ENCODE measurements at regions not wholly inside any gene's neighbourhood (a gene's known extent, or its start where the extent isn't known, plus 50 kb on each side); places are given as distances from the start of the nearest gene placed in this dataset.

- DNase-seq (ENCODE audit: unreplicated experiment) = no peak
- ChIA-PET POLR2A (no interaction called here), CTCF (interaction anchor here (1.5 kb wide), 1 partner anchor 13 kb away, joined by 3 read pairs; no protein-coding TSS in a partner anchor)
- Mint-ChIP-seq H3K4me1 (ENCODE audit: insufficient read depth, unreplicated experiment) (no peaks in the 10 kb centered on the region), H3K27ac (ENCODE audit: low read depth, unreplicated experiment) (no peak overlapping the region), H3K9me3 (ENCODE audit: unreplicated experiment) (no peaks in the 10 kb centered on the region), H3K4me3 (ENCODE audit: unreplicated experiment) (no peak overlapping the region), H3K27me3 (ENCODE audit: insufficient read depth, unreplicated experiment) (no peaks in the 10 kb centered on the region), H3K36me3 (ENCODE audit: insufficient read depth, unreplicated experiment) (no peaks in the 10 kb centered on the region)
- BruUV-seq (replicated peaks) = no TSS peak
- TF ChIP-seq CTCF (IDR thresholded peaks at IDR 0.05; ENCODE audit: unreplicated experiment) = no peak
- intact Hi-C loops (cut with micrococcal nuclease) = no loop called here
These were observed 1528.9 kb upstream of the FLRT2 start for GRCh38 chr14:84001023-84001422.

GRCh38 chr14:84003346-84003745 lies 1526.6 kb upstream of the FLRT2 start:
- no peak for TF ChIP-seq CTCF (IDR thresholded peaks at IDR 0.05; ENCODE audit: unreplicated experiment)
- intact Hi-C loops (cut with micrococcal nuclease) = no loop called here
- POLR2A ChIA-PET = no interaction called here
- Mint-ChIP-seq H3K9me3 (ENCODE audit: unreplicated experiment) (no peaks in the 10 kb centered on the region), H3K27ac (ENCODE audit: low read depth, unreplicated experiment) (no peak overlapping the region), H3K4me1 (ENCODE audit: insufficient read depth, unreplicated experiment) (peaks cover 9% of the 10 kb centered on the region), H3K27me3 (ENCODE audit: insufficient read depth, unreplicated experiment) (no peaks in the 10 kb centered on the region), H3K4me3 (ENCODE audit: unreplicated experiment) (no peak overlapping the region), H3K36me3 (ENCODE audit: insufficient read depth, unreplicated experiment) (no peaks in the 10 kb centered on the region)
- DNase-seq (ENCODE audit: unreplicated experiment) = no peak
- CTCF ChIA-PET = no interaction called here
- no TSS peak for BruUV-seq (replicated peaks)

GRCh38 chr14:84006643-84007155 lies 1523.2 kb upstream of the FLRT2 start:
- peak; percentile 65 for DNase-seq (ENCODE audit: unreplicated experiment)
- TF ChIP-seq CTCF (IDR thresholded peaks at IDR 0.05; ENCODE audit: unreplicated experiment) = peak; percentile 16
- no TSS peak for BruUV-seq (replicated peaks)
- no peaks in the 10 kb centered on the region for H3K36me3 Mint-ChIP-seq (ENCODE audit: insufficient read depth, unreplicated experiment)
- no peak overlapping the region for H3K4me3 Mint-ChIP-seq (ENCODE audit: unreplicated experiment)
- ChIA-PET POLR2A (no interaction called here), CTCF (no interaction called here)
- intact Hi-C loops (cut with micrococcal nuclease) = loop anchor here (5.0 kb wide), 2 partner anchors 1126 to 1526 kb away; partner anchors contain the start of gene FLRT2
- no peaks in the 10 kb centered on the region for H3K27me3 Mint-ChIP-seq (ENCODE audit: insufficient read depth, unreplicated experiment)
- no peaks in the 10 kb centered on the region for H3K9me3 Mint-ChIP-seq (ENCODE audit: unreplicated experiment)
- peaks cover 9% of the 10 kb centered on the region for H3K4me1 Mint-ChIP-seq (ENCODE audit: insufficient read depth, unreplicated experiment)
- H3K27ac Mint-ChIP-seq (ENCODE audit: low read depth, unreplicated experiment) = no peak overlapping the region

GRCh38 chr14:84013424-84013823 lies 1516.5 kb upstream of the FLRT2 start:
- POLR2A ChIA-PET = no interaction called here
- no TSS peak for BruUV-seq (replicated peaks)

More at GRCh38 chr14:84013424-84013823, 1516.5 kb upstream of the FLRT2 start:
- Mint-ChIP-seq H3K27me3 (ENCODE audit: insufficient read depth, unreplicated experiment) (no peaks in the 10 kb centered on the region), H3K4me3 (ENCODE audit: unreplicated experiment) (no peak overlapping the region), H3K4me1 (ENCODE audit: insufficient read depth, unreplicated experiment) (no peaks in the 10 kb centered on the region), H3K27ac (ENCODE audit: low read depth, unreplicated experiment) (no peak overlapping the region), H3K36me3 (ENCODE audit: insufficient read depth, unreplicated experiment) (no peaks in the 10 kb centered on the region), H3K9me3 (ENCODE audit: unreplicated experiment) (no peaks in the 10 kb centered on the region)
- intact Hi-C loops (cut with micrococcal nuclease) = no loop called here
- no peak for DNase-seq (ENCODE audit: unreplicated experiment)
- TF ChIP-seq CTCF (IDR thresholded peaks at IDR 0.05; ENCODE audit: unreplicated experiment) = no peak
- CTCF ChIA-PET = interaction anchor here (0.6 kb wide), 1 partner anchor 1624 kb away, joined by 3 read pairs; no protein-coding TSS in a partner anchor
